ENCODE measurements at regions not wholly inside any gene's neighbourhood (a gene's known extent, or its start where the extent isn't known, plus 50 kb on each side); places are given as distances from the start of the nearest gene placed in this dataset.

DNA sequence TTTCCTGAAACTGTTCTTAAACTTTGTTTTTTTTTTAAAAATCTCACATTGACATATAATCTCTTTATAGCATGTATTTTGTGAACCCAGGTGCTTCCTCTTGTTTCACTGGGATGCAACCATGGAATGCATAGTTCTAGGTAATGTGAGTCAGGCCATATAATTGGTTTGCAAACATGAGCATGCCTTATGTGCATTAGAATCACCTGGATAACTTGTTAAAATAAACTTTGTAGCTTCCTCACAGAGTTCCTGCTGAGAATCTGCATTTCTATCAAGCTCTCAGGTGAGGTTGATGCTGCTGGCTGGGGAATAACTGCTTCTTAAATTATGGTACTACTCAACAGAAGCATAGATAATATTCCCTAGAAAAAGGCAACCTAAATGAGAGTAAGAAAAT lies 940.3 kb upstream of the LCORL start:
- no peak for DNase-seq (ENCODE audit: low spot score in 2 of 2)
- no peaks in the 10 kb centered on the region for H3K9me3 ChIP-seq
- intact Hi-C loops (cut with DNase I) = no loop called here
- H3K4me1 ChIP-seq = no peaks in the 10 kb centered on the region
- TF ChIP-seq, protein P1, sequence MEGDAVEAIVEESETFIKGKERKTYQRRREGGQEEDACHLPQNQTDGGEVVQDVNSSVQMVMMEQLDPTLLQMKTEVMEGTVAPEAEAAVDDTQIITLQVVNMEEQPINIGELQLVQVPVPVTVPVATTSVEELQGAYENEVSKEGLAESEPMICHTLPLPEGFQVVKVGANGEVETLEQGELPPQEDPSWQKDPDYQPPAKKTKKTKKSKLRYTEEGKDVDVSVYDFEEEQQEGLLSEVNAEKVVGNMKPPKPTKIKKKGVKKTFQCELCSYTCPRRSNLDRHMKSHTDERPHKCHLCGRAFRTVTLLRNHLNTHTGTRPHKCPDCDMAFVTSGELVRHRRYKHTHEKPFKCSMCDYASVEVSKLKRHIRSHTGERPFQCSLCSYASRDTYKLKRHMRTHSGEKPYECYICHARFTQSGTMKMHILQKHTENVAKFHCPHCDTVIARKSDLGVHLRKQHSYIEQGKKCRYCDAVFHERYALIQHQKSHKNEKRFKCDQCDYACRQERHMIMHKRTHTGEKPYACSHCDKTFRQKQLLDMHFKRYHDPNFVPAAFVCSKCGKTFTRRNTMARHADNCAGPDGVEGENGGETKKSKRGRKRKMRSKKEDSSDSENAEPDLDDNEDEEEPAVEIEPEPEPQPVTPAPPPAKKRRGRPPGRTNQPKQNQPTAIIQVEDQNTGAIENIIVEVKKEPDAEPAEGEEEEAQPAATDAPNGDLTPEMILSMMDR (IDR thresholded peaks at IDR 0.05) = no peak
- no peaks in the 10 kb centered on the region for H3K27me3 ChIP-seq
- H3K36me3 ChIP-seq = no peaks in the 10 kb centered on the region
- H3K4me3 ChIP-seq = no peak overlapping the region
- no peak overlapping the region for H3K27ac ChIP-seq

DNA sequence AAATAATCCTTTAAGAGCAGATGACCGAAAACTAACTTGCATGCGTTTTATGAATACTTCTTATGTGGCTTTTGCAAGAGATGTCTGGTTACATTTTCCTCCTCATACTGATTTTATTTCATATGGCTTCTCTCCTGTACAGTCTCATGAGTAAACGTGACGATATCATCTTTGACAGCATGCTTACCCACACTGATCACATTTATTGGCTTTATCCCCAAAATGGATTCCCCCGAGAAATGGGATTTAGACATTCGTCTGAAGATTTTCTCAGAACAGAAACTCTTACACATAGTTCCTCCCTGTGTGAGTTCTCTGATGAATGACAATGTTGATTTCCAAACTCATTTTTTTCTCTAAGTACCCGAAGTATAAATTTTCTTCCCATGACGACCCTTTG lies 939.7 kb upstream of the LCORL start:
- no peaks in the 10 kb centered on the region for H3K27me3 ChIP-seq
- intact Hi-C loops (cut with DNase I) = no loop called here
- no peak overlapping the region for H3K4me3 ChIP-seq

DNA sequence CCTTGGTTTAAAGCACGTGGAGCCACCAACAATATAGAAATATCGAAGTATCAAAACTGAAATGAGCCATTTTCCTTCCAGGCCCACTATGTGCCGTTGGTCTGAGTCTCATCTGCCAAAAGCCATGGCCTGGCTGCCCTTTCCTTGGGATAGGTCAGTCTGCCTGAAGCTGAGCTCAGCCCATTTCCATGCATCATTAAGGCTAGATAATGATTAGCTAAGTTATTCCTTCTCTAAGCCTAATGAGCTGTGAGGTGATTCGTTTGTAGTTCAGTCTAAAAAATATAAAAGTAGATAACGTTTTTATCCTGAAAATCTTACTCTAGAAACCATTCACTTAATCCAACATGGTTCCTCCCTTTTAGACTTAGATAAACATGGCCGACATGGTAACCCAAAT lies 936.2 kb upstream of the LCORL start:
- no peak overlapping the region for H3K4me3 ChIP-seq
- H3K36me3 ChIP-seq = no peaks in the 10 kb centered on the region
- no peaks in the 10 kb centered on the region for H3K27me3 ChIP-seq
- no peaks in the 10 kb centered on the region for H3K9me3 ChIP-seq
- intact Hi-C loops (cut with DNase I) = no loop called here
- TF ChIP-seq, protein P1 (IDR thresholded peaks at IDR 0.05) = no peak
- no peaks in the 10 kb centered on the region for H3K4me1 ChIP-seq
- DNase-seq (ENCODE audit: low spot score in 2 of 2) = no peak
- H3K27ac ChIP-seq = no peak overlapping the region

More for the DNA sequence above, 939.7 kb upstream of the LCORL start:
- H3K9me3 ChIP-seq = no peaks in the 10 kb centered on the region
- H3K4me1 ChIP-seq = no peaks in the 10 kb centered on the region
- TF ChIP-seq, protein P1 (IDR thresholded peaks at IDR 0.05) = no peak
- DNase-seq (ENCODE audit: low spot score in 2 of 2) = no peak
- no peak overlapping the region for H3K27ac ChIP-seq
- no peaks in the 10 kb centered on the region for H3K36me3 ChIP-seq

DNA sequence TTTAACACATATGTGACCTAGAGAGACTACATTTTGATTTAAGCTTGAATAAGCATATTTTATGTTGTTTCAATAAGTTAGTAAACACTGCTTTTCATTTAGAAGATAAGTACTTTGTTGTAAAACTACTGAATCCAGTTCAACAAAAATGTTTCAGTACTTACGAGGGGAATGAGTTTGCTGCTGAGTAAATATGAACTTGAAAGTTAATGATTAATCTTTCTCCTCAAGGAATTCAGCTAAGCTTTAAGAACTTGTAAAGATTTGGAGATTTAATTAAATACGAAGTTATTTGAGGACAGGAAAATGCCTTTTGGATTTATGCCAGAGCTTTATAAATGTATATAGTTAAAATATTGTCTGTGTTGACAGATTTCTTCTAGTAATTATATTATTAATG lies 933.0 kb upstream of the LCORL start:
- TF ChIP-seq, protein P1 (IDR thresholded peaks at IDR 0.05) = no peak
- intact Hi-C loops (cut with DNase I) = no loop called here
- Histone ChIP-seq H3K9me3 (no peaks in the 10 kb centered on the region), H3K27me3 (no peaks in the 10 kb centered on the region), H3K4me3 (no peak overlapping the region), H3K36me3 (no peaks in the 10 kb centered on the region), H3K4me1 (no peaks in the 10 kb centered on the region), H3K27ac (no peak overlapping the region)
- DNase-seq (ENCODE audit: low spot score in 2 of 2) = no peak

DNA sequence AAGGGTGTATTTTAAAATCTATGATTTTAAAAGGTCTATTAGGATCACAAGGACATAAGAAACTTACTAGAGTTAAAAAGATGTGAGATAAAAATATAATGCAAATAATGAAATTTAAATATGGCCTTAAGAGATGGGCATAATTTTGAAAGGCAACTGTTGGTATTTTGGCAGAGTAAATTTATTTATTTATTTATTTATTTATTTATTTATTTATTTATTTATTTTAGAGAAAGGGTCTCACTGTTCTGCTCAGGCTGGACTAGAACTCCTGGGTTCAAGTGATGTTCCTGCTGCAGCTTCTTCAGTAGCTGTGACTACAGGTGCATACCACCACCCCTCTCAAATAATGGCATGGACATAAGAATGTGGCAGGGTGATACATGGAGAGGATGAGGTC lies 932.1 kb upstream of the LCORL start:
- Histone ChIP-seq H3K4me1 (no peaks in the 10 kb centered on the region), H3K27ac (no peak overlapping the region), H3K27me3 (no peaks in the 10 kb centered on the region), H3K4me3 (no peak overlapping the region), H3K36me3 (no peaks in the 10 kb centered on the region), H3K9me3 (no peaks in the 10 kb centered on the region)
- TF ChIP-seq, protein P1 (IDR thresholded peaks at IDR 0.05) = no peak
- no peak for DNase-seq (ENCODE audit: low spot score in 2 of 2)
- intact Hi-C loops (cut with DNase I) = no loop called here

DNA sequence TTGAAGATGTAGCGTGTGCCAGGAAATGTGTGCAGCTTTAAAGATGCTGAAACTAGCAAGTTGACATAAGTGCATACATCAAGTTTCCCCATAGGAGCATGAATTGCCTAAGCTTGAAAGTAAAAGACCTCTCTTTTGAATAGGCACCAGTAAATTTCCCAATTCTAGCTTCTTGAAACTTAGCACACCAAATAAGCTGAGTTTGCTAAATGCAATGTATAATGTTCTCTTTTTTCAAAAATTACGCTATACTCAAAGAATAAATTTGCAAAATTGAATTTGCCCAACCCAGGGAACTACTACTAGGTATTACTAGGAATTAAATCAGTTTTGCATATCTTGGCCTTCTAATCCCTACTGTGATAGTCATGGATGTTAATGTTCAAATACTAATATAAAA lies 923.9 kb upstream of the LCORL start:
- Histone ChIP-seq H3K9me3 (no peaks in the 10 kb centered on the region), H3K4me3 (no peak overlapping the region), H3K36me3 (no peaks in the 10 kb centered on the region), H3K27ac (no peak overlapping the region), H3K4me1 (no peaks in the 10 kb centered on the region), H3K27me3 (no peaks in the 10 kb centered on the region)
- TF ChIP-seq, protein P1 (IDR thresholded peaks at IDR 0.05) = no peak
- intact Hi-C loops (cut with DNase I) = no loop called here
- DNase-seq (ENCODE audit: low spot score in 2 of 2) = no peak

Data from ascending aorta (tissue), 2 donors.